IPS-18a (cell line): ENCODE measurements at regions not wholly inside any gene's neighbourhood (a gene's known extent, or its start where the extent isn't known, plus 50 kb on each side); places are given as distances from the start of the nearest gene placed in this dataset.
A peak's percentile ranks its signal among the peaks of the same experiment; 100 is the strongest.

Experiments used
- H3K27ac ChIP-seq: one replicate; pipeline ENCODE4 v1.5.1; 2013; ENCODE audit warnings: low read length
- H3K27me3 ChIP-seq: one replicate; pipeline ENCODE4 v1.6.1; 2013; ENCODE audit warnings: mild to moderate bottlenecking, low read length; ENCODE audit not compliant: control insufficient read depth, insufficient read depth
- H3K36me3 ChIP-seq: one replicate; pipeline ENCODE4 v1.6.1; 2013; ENCODE audit warnings: low read depth, low read length; ENCODE audit not compliant: control insufficient read depth
- H3K4me1 ChIP-seq: one replicate; pipeline ENCODE4 v1.6.1; 2013; ENCODE audit warnings: low read depth, low read length; ENCODE audit not compliant: control insufficient read depth
- H3K4me3 ChIP-seq: one replicate; pipeline ENCODE4 v1.5.1; 2013; ENCODE audit warnings: low read length
- H3K9ac ChIP-seq: one replicate; pipeline ENCODE4 v1.6.1; 2013; ENCODE audit warnings: mild to moderate bottlenecking, low read length, moderate library complexity
- H3K9me3 ChIP-seq: one replicate; pipeline ENCODE4 v1.6.1; 2013; ENCODE audit warnings: low read depth, low read length; ENCODE audit not compliant: control insufficient read depth

DNA sequence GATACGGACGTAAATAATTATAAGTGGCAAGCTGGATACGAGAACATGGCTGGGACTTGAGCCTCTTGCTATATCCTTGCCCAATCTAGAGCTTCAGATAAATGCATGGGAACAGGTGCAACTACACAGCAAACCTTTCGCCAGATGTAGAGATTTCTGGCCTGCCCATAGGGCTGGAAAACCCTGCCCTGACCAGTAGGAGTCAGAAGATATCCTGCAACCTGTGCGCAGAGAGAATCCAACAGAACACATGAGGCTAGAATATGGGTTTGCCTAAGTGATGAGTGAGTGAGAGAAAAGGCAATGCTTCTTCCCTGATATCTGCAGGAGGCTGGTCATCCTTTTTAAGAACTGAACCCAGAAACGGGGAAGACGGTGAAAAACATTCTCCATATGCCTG, 805.3 kb upstream of the TENM3 start:
- Histone ChIP-seq H3K4me3 (no peak overlapping the region), H3K27me3 (no peaks in the 10 kb centered on the region), H3K27ac (no peak overlapping the region), H3K9ac (no peak overlapping the region), H3K9me3 (no peaks in the 10 kb centered on the region), H3K4me1 (no peaks in the 10 kb centered on the region), H3K36me3 (no peaks in the 10 kb centered on the region)

DNA sequence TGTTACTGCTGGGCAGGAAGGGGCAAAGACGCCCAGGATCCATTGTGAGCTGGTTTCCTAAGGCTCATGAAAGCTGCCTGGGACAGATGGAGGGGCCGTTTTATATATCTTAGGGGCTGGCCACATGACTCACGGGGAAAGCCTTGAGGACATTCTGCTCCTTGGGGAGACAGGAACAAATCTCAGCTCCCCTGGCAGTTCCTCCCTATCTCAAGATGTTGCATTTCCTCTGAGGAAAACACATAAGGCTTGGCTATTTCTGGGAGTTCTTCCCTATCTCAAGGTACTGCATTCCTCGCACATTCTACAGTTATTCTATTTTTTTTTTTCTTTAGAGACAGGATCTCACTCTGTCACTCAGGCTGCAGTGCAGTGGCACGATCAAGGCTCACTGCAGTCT, 804.6 kb upstream of the TENM3 start:
- Histone ChIP-seq H3K27me3 (no peaks in the 10 kb centered on the region), H3K4me3 (no peak overlapping the region), H3K36me3 (no peaks in the 10 kb centered on the region), H3K9me3 (no peaks in the 10 kb centered on the region), H3K27ac (no peak overlapping the region), H3K4me1 (peaks cover under 1% of the 10 kb centered on the region), H3K9ac (no peak overlapping the region)

DNA sequence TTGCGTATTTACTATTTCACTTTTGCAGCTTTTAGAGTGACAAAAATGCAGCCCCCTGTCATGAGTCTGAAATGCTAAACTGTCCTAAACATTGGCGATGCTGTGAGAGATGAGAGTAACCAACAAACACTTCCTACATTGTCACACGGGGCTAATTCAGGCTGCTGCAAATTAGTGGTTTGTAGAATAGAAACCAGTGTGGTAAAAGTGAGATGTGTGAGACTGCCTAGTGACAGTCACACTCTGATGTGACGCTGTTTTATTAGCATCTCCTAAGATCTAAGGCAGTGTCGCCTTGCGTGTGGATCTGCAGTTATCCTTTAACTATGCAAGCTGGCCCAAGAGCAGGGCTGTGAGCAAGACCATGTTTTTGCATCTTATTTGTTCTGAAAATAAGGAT, 800.2 kb upstream of the TENM3 start:
- H3K36me3 ChIP-seq, result no peaks in the 10 kb centered on the region
- H3K27me3 ChIP-seq, result no peaks in the 10 kb centered on the region
- no peaks in the 10 kb centered on the region for H3K9me3 ChIP-seq
- peaks cover 5% of the 10 kb centered on the region for H3K4me1 ChIP-seq
- no peak overlapping the region for H3K4me3 ChIP-seq
- no peak overlapping the region for H3K27ac ChIP-seq
- H3K9ac ChIP-seq, result no peak overlapping the region

DNA sequence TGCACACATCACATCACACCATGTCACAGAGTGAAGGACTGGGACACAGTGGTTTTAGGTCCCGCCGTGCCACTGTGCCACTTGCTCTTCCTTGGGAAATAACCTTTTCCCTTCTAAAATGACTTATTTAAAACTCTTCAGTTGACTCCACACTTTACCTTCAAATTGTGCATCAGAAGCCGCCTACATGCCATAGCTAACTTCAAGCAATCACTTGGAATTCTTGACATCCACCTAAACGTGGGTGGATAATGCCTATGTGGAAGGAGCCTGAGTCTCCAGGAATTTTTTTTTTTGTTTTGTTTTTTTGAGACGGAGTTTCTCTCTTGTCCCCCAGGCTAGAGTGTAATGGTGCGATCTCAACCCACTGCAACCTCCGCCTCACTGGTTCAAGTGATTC, 777.4 kb upstream of the TENM3 start:
- H3K4me1 ChIP-seq, result no peaks in the 10 kb centered on the region
- no peak overlapping the region for H3K9ac ChIP-seq
- H3K9me3 ChIP-seq, result no peaks in the 10 kb centered on the region
- H3K4me3 ChIP-seq, result no peak overlapping the region
- H3K36me3 ChIP-seq, result no peaks in the 10 kb centered on the region
- no peak overlapping the region for H3K27ac ChIP-seq
- no peaks in the 10 kb centered on the region for H3K27me3 ChIP-seq

DNA sequence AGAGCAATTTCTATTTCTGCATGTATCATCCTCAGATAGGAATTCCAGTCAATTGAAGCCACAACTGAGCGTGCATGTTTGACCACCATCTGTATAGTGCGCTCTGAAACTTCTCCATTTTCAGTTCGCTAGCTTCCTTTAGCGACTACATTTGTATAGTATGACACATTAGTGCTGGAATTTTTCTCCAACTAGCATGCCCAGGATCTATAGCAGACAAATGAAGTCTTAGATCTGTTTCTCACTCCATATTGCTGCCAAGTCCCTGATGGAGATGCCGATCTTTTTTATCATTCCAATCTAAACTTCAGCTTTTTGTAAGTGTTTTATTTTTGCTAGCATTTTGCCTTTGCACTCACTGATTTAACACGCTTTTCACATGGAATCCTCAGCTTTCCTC, 774.8 kb upstream of the TENM3 start:
- H3K9me3 ChIP-seq, result no peaks in the 10 kb centered on the region

DNA sequence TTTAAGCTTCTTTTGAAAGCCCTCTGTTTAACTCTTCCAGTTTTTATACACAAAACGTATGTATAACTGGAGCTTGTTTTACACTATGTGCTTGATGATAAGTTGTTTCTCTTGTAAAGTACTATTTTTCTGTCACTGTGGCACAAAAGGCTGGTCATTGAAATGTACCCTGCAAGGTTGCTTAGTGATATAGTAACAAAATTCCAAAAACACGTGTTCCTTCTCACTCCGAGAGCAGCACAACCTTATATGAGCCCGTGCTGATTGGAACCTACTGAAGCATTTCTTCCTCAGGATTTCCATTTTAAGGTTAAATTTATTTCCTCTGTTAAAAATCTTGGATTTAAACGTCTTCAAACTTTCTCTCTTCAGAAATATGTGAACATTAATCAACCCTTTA, 772.9 kb upstream of the TENM3 start:
- H3K9me3 ChIP-seq, result no peaks in the 10 kb centered on the region
- H3K9ac ChIP-seq, result no peak overlapping the region
- no peaks in the 10 kb centered on the region for H3K27me3 ChIP-seq
- peaks cover 4% of the 10 kb centered on the region for H3K4me1 ChIP-seq
- H3K36me3 ChIP-seq, result no peaks in the 10 kb centered on the region
- no peak overlapping the region for H3K4me3 ChIP-seq
- H3K27ac ChIP-seq, result no peak overlapping the region

More for the DNA sequence above, 774.8 kb upstream of the TENM3 start:
- Histone ChIP-seq H3K27ac (no peak overlapping the region), H3K4me3 (no peak overlapping the region), H3K36me3 (no peaks in the 10 kb centered on the region), H3K4me1 (no peaks in the 10 kb centered on the region), H3K9ac (no peak overlapping the region), H3K27me3 (no peaks in the 10 kb centered on the region)

DNA sequence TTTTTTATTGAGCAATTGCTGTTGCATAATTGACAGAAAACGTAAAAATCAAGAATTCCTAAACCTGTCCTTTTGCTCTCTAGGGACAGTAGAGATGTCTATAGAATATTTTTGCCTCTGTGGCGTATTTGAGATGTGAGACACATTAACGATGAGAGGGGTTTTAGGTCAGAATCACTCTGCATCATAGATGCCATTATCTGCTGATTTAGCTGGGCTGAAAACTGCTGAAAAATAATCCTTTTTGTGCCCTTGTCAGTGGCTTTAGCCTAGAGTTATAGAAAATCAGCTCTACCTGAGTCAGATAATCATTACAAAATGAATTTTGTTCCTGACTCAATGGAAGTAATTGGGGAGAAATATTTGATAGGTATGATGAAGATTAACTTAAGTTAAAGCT, 767.8 kb upstream of the TENM3 start:
- Histone ChIP-seq H3K36me3 (no peaks in the 10 kb centered on the region), H3K9me3 (no peaks in the 10 kb centered on the region), H3K9ac (no peak overlapping the region), H3K27me3 (no peaks in the 10 kb centered on the region), H3K4me1 (peaks cover 45% of the 10 kb centered on the region), H3K27ac (no peak overlapping the region), H3K4me3 (peak overlapping the region; percentile 21)

DNA sequence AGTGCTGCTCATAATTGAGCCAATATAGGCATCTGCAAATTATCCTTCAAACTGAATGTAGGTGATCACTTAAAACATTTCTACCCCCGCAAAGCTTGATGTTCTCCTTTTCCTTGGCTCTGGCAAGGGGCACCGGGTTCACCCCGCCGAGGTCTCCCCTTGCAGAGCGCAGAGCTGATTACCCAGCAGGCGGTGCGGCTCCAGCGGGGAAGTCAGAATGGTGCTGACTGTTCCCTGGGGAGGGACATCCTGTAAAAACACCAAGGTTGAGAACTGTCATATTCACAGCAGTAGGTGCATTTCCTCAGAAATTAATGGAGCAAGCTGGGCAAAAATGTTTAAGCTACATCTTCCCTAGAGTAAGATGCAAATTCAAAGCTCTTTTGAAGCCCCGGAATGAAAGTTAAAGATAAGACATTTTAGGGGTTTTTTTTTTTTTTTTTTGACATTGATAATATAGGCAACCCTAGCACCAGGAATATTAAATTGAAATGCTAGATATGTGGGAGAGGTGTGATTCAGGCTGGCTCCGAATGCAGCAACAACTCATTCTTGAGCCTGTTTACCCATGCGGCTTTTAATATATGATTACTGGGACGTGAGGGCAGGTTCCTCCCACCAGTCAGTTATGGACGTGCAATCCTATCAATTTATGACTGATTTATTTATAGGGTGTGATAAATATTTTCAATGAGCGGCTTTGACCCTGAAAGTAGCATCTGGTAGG, 767.3 kb upstream of the TENM3 start:
- peaks cover 45% of the 10 kb centered on the region for H3K4me1 ChIP-seq
- peak overlapping the region; percentile 21 for H3K4me3 ChIP-seq
- H3K9ac ChIP-seq, result no peak overlapping the region
- H3K9me3 ChIP-seq, result no peaks in the 10 kb centered on the region
- H3K36me3 ChIP-seq, result no peaks in the 10 kb centered on the region
- H3K27me3 ChIP-seq, result no peaks in the 10 kb centered on the region
- no peak overlapping the region for H3K27ac ChIP-seq

DNA sequence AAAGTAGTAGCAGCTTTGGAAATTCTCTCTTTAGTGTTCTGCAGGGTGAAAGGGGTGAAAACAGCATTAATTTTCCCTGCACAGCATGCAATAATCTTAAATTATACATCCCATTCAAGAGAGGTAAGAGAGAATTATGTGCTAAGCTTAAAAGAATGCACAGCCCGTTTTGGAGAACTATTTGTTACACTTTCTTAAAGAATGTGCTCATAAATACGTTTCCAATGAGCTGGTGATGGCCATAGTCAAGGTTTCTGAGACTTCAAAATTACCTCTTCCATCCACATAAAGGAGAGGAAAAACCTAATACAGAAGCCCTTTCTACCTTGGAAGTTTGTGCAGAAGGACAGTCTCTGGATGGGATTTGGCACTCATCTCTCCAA, 766.7 kb upstream of the TENM3 start:
- Histone ChIP-seq H3K9me3 (no peaks in the 10 kb centered on the region), H3K4me1 (peaks cover 45% of the 10 kb centered on the region), H3K4me3 (no peak overlapping the region), H3K36me3 (no peaks in the 10 kb centered on the region), H3K27ac (no peak overlapping the region), H3K9ac (no peak overlapping the region), H3K27me3 (no peaks in the 10 kb centered on the region)

DNA sequence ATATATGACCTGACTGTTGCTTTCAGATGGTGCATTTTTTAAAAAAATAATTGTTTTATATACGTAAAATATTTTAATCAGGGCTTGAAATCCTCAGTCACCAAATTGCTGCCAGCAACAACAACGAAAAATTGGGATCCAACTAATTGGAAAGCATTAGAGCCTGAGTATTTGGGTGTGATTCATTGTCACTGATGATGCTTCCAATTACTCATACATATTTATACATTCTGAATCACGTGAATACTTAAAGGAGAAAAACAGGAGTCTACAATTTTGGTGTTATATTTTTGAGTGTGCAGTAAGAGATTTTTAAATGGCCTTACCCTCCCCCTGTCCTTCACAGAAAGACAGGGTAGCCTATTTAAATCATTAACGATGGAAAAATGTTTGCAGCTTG, 765.6 kb upstream of the TENM3 start:
- peaks cover 45% of the 10 kb centered on the region for H3K4me1 ChIP-seq
- no peak overlapping the region for H3K4me3 ChIP-seq
- H3K27ac ChIP-seq, result no peak overlapping the region
- no peak overlapping the region for H3K9ac ChIP-seq
- H3K27me3 ChIP-seq, result no peaks in the 10 kb centered on the region
- H3K9me3 ChIP-seq, result no peaks in the 10 kb centered on the region
- no peaks in the 10 kb centered on the region for H3K36me3 ChIP-seq

DNA sequence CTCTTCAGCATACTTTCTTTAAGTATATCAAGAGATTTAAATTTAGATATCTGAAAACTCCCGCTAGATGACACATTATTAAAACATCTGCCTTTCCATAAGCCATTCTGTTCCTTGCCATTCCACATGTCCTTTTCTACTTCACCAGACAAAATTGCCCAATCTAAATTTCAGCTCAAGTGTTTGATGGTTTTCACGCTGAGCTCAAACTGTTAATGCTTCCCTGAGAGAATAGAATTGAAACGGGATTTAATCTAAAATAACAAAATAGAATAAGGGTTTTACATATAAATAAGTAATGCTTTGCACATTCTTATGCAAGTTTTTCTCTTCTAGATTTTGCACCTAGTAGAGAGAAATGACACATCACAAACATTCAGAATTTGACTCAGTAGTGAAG, 764.5 kb upstream of the TENM3 start:
- H3K4me3 ChIP-seq, result no peak overlapping the region
- H3K9me3 ChIP-seq, result no peaks in the 10 kb centered on the region
- H3K9ac ChIP-seq, result no peak overlapping the region
- H3K27ac ChIP-seq, result no peak overlapping the region
- peaks cover 52% of the 10 kb centered on the region for H3K4me1 ChIP-seq
- no peaks in the 10 kb centered on the region for H3K27me3 ChIP-seq
- H3K36me3 ChIP-seq, result no peaks in the 10 kb centered on the region

DNA sequence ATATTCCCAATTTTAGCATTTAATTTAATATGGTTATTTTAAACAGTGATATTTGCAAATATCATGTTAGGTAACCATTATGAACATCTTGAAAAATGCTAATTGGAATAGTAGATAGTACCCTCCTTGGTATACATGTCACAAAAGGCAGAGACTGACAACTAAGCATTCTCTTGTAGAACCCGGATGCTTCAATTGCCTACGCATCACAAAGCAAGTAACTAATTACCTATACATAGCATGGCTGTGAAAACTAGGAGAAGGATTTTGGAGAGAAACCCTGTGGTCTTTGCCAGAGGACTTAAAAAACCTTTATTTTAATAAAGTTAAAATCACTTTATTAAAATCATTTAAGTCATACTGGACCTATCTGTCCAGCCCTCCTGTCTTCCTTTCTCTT, 764.1 kb upstream of the TENM3 start:
- Histone ChIP-seq H3K4me1 (peaks cover 57% of the 10 kb centered on the region), H3K4me3 (no peak overlapping the region), H3K9ac (no peak overlapping the region), H3K27ac (no peak overlapping the region), H3K9me3 (no peaks in the 10 kb centered on the region), H3K36me3 (no peaks in the 10 kb centered on the region), H3K27me3 (no peaks in the 10 kb centered on the region)
